Kidney glomerular epithelial cell (primary cell): ENCODE measurements at regions not wholly inside any gene's neighbourhood (a gene's known extent, or its start where the extent isn't known, plus 50 kb on each side); places are given as distances from the start of the nearest gene placed in this dataset.

Experiments
- DNase-seq: peaks from one replicate; lab custom pipeline; 2025; lab: John Stamatoyannopoulos, UW

DNA sequence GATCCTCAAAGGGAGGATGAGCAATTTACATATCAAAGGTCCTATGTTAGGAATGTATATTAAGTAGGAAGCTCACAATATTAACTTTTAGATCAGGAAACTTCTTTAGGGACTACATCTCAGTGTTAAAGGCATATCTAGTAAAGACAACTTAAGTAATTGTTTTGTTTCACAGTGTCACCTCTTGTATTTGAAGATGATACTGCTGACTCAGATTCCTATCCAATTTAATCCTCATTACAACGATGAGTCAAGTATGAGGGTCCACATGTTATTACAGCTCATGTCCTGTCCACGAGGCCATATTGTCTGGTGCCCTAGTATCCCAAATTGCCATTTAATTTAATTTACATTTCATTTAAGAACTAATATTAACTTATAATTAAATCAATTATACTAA lies 523.9 kb downstream of the CCDC85A start:
- no peak for DNase-seq

DNA sequence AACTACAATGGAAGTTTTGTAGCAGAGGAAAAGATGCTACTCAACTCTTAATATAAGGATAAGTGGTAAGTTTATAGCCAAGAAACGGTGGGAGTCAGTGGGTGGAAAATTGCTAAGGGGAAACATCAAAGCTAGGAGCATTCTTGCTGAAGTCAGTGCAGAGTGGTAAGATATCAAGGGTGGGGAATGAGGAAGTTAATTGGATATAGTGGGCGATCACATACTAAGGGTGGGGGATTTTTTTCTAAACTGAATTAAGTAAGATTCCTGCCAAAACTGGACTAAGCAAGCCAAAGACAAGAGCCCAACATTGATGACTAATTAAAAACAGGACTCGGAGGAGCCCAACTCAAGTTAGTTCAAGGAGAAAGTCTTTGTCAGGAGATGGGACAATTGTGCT lies 525.4 kb downstream of the CCDC85A start:
- no peak for DNase-seq

DNA sequence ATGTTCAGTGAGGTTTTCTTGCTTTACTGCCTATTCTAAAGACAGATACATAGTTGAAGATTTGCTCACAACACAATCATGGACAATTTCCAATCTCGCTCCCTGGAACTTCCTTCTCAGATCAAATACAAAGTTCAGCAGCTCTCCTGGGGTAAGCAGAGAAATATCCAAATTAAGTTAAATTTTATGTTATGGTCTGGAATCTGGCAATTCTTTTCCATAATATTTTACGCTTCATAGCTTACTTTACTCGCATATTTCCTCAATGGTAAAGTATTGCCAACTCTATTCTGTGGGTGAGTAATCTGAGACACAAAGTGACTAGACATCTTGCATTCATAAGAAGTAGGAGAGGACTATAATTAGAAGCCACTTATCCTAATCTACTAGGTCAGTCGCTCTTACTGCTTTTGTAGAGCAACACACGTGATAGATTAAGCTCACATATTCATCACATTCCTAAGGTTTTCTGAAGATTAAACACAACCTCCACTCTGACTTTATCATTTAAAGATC lies 529.4 kb downstream of the CCDC85A start:
- DNase-seq, result no peak

DNA sequence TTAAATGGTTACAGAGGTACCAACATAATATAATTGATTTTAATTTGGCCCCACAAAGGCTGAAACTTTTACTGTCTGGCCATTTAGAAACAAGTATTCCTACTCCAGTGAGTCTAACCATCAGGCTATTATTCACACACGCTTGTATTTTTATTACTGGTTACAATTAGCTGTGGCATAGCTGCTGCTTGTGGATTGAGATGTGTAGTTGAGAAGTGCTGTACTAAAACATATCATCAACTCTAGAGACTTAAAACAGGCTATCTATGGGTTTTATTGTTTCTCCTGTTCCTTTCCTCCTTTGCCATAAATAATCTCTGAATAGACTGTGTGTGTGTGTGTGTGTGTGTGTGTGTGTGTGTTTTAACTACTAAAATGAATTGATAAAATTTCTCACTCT lies 530.2 kb downstream of the CCDC85A start:
- no peak for DNase-seq

DNA sequence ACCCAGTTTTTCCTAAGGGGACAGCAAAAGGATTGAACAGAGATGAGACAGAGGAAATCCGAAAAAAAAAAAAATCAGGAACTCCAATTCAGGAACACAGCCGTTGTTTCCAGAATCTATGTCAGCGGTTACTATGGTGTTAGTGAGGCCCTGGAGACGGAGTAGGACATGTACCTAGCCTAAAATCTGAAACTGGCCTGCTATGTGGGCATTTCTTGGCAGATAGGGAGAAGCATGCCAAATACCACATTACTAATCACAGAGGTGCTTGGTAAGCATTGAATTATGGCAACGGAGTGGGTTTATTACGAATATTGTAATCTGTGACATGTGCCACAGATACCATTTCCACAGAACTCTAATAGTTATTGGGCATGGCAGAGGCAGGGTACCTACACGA lies 530.6 kb downstream of the CCDC85A start:
- DNase-seq, result no peak

DNA sequence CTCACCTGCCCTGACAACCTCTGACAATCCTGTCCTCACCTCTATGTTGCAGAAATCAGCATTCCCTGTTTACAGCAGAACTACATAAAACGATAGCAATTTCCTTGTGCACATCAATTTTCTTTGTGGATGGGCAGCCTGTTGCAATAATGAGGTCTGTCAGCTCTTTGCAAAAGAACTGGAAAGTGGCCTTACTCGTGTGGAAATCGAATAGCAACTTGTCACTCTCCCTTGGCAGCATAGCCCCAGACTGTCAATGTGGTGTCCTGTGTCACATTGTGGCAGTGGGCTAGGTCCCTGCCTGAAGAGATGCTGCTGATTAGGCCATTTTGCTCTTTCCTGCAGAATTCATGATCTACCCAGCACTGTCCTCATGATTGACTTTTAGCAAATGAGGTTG lies 531.9 kb downstream of the CCDC85A start:
- no peak for DNase-seq

DNA sequence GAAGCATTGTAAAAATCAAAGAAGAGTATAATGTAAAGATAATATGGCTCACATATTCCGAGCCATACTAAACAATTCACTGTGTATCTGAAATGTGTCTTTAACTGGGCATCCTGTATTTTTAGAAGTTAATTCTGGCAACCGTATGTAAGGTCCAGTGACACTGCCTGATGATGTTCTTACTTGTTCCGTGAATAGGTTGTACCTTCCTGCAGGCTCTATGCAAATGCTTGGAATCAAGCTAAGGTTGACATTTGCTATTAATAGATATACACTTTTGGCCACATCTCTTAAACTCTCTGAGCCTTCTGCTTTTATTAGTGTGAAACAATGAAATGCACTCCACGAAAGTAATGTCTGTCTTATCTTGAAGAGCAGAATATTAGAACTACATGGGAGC lies 534.6 kb downstream of the CCDC85A start:
- no peak for DNase-seq

DNA sequence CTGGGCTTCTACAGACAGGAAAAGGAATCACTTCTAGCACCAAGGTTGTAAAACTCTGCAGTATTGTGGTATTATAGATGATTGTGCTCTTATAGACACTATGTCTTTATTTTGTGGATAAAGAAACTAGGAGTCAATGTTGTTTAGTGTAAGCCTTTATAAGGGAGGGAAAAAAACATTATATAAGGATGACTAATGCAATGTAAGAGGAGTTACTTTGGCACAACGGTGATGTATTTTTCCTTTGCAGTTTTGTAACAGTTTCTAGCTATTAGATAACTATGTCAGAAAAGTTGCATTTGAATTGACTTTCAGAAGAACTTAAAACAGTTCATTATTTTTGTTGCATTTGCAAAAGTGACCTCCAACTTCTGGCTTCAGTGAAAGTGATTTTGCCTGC lies 545.4 kb downstream of the CCDC85A start:
- DNase-seq, result no peak

DNA sequence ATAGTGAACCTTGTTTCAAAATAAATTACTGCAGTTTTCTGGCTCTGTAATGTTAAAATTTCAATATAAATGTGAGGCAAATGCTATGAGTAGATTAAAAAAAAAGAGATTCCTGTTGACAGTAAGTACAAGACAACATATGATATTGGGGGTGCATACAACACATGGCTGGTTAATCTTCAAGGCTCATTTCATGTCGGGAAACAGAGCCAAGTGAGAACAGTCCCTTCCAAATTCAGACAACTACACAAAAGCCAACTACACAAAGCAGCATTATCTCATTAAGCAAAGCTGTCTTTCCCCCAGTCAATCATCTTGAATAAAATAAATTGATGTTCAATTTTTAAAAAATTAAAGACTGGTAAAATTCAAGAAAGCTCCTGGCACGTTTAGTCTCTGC lies 549.2 kb downstream of the CCDC85A start:
- no peak for DNase-seq

DNA sequence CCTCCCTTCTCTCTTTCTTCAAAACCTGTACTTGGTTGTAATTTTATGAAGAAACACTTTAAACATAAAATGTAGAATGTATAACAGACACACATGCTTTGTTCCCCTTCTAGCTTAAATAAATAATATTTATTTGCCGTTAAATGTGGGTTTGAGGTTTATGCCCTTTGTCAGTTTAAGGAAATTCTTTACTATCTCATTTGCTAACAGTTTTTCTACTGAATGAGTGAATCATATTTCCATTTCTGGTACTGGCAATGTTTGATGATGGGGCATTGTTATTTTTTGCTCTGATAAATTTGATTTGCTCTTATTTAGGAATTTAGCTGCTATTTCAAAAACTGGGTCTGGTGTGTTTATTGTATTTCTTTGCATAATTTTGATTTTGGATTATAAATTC lies 555.6 kb downstream of the CCDC85A start:
- DNase-seq, result no peak

DNA sequence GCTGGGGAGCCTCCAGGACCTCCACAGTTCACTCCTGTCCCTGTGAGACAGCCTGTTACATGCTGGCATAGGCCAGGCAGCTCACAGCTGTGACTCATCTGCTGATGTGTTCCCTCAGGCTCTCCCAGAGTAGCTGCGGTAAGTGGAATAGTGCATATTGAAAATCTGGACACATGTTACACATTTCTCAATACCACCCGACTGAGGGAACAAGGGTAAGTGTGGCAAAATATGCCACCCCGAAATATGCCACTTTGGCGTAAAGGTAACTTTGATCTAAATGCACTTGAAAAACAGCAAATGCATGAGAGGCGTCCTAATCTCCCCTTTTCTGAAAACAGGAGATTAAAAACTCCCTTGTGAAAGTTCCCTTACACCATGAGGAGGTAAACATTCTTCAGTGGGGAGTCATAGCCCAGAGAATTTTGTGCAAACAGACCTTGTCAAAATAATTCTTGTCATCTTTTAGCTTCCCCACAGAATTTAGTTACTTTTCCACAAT lies 557.9 kb downstream of the CCDC85A start:
- peak; percentile 85 for DNase-seq

DNA sequence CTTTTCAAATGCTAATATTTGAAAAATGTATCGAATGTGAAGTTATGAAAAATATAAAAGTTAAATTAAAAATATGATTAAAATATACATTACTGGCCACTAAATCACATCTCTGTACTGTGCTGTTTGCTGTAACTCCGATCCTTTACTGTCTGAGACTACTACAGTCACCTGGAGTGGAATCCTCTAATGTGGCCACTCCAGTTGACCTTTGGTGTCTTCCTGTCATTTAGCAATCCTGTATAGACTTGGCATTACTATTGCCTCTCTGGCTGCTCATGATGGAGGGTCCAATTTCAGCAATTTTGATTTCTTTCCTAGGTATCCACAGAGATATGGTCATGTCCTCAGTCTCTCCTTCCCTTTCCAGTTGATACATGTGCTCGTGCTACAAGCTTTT lies 560.0 kb downstream of the CCDC85A start:
- DNase-seq, result no peak

DNA sequence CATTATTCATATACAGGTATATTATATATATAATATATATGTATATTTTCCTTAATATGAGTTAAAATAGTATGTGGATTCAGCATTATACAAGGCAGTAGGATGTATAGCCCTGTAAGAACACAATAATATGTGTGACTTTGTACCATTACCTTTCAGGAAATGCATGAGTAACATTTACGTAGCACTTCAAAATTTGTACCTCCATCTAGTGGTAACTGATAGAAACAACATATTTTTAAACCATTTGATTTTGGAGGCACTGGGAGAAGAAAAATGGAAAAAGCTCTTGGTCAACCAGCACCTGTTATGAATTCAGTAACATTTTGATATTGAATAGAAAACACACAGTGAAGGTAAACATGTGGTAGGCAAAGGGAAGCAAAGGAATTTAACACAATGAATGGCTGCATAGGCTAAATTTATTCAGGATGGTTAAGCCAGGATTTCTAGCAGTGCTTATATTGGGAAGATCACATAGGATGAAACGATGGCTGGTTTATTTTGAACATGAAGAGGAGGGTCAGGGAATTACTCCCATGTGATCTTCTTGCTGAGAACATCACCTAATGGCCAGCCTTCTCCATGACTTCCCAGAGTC lies 565.5 kb downstream of the CCDC85A start:
- DNase-seq, result peak; percentile 29

DNA sequence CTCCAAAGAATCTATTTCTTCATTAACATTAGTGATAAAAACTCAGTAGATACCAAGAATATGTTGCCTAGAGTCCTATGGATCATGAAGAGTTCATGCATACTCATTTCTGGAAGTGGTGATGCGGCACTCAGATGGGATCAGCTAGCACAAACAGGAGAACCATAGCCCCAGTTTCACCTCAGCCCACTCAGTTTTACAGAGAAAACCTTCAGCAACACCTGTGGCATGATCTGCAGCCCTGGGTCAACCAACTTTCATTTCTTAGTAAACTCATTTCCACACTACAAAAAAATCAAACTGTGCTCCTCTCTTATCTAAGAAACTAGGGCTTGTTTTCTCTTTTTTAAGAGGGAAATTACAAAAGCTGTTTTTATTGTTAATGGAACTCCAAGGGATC lies 569.4 kb downstream of the CCDC85A start:
- no peak for DNase-seq

DNA sequence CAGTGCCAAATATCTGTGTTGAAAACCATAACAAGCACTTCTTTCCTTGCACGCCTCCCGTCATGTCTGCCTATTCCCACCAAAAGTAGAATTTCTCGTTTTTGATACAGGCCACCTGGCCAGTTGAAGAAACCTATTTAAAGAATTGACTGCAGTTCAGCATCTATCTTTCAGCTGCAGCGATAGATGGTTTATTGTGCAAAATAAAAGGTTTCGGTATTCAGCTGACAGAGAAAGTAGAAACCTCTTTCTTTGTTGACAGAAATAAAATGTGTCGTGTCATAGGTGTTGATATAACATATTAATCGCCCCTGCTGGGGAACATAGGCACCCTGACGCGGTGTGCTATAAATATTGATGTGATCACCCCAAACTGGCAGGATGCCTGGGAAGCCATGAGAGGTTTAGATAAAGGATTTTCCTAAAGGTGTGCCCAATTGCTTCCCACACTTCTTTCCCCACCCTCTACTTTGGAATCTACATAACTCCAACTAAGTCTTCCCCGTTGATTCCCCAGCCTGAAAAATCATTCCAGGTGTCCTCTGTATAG lies 570.4 kb downstream of the CCDC85A start:
- DNase-seq, result no peak

DNA sequence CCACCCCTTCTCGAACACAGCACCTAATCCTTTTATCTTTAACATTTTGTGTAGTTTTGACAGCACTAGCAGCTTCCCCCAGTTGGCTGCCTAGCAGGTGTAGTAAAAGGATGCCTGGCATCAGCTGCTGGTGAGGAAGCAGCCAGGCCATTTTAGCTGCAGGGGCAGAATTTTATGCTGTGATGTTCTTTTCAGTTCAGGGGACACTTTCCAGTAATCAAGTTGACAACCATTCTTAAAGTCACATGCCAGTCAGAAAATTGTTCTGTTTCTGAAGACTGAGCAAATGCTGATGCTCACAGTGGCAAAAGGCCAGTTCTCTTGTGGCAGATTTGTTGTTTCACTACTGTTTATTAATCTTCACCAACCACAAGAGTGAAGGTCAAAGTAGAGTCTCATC lies 570.8 kb downstream of the CCDC85A start:
- DNase-seq, result no peak

DNA sequence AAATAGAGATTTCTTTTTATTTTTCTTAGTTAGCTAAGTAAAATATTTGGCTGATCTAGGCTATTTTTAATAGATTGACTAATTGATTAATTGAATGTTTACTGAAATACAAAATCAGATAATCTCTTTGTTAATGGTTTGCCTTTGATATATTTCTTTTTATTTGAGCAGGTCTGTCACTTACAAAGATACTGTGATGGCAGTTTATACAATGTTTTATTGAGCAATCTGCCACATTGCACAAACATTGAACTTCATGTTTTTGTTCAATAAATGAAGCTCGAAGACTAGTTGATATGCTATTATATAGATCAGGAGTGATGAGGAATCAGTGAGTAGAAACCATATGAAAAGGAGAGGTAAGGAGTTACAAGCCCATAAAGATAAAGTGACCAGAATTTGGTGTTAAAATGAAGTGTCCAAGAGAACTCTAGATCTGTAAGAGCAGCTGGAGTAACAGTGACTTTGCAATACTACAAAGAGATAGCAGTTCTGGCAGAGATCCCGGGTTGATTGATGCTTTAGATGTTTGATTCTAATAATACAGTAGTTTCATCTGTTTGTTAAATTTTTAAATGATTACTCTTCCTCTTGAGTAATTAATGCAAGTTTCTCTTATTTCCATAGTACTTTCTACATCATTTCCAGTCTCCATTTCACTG lies 574.2 kb downstream of the CCDC85A start:
- no peak for DNase-seq

DNA sequence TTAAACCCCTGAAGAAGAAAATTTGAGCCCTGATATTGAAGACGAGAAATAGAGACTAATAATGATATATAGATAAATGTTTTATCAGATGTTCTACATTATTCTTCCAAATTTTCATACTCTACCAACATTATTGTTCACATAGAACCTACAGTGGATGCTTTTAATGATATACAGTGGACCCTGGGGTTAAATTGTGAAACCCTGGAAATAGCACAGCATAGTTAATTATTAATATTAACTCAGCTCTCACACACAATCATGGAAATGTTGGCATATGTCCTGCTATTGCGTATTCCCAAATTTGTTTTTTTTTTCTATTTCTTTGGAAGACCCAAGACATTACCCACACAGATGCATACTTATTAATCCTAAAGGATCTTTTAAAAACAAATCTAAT lies 579.9 kb downstream of the CCDC85A start:
- no peak for DNase-seq

DNA sequence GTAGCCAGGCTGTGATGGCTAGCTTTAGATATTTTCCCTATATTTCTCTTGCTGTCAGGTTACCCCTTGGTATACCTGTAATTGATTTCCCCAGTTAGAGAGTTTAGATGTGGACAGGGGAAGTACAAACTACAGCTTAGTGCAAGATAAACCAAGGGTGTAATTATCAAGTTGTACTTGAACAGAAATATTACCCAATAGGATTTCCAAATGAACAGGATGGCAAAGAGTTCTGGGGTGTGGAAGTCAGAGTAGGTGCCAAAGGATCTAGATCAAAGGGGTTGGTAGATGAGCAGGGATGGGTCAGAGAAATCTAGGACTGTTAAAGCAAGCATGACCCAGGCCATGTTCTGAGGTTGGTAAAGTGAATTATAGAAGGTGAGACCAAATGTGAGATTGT lies 585.2 kb downstream of the CCDC85A start:
- no peak for DNase-seq

DNA sequence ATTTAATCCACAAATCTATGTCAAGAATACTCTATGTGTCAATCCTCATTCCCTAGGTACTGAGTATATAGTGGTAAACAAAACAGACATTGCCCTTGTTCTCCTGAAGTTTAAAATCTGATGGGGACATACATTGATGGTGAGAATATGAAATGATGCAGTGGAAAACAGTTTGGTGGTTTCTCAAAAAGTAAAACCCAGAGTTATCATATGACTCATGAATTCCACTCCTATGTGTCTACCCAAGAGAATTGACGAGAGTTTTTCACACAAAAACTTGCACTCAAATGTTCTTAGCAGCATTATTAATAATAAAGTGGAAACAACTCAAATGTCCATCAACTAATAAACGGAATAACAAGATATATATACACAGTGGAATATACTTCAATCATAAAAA lies 586.7 kb downstream of the CCDC85A start:
- no peak for DNase-seq

DNA sequence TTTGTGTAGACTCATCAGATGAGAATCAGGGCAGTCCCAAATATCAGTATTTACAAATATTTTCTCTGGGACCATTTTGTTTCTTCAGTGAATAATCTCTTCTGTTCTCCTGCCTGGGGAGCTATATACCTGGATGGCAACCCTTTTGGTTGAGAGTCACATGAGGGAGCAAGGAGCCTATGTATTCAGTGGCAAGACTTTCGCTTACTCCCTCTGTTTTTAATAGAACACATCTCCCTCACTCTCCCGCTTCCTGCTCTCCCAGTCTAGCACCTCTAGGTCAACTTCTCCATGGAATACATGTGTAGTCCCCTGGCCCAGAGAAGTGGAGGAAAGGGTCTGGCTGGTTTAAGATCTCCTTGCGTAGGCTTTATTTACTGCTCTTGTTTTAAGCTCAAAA lies 600.3 kb downstream of the CCDC85A start:
- DNase-seq, result no peak

DNA sequence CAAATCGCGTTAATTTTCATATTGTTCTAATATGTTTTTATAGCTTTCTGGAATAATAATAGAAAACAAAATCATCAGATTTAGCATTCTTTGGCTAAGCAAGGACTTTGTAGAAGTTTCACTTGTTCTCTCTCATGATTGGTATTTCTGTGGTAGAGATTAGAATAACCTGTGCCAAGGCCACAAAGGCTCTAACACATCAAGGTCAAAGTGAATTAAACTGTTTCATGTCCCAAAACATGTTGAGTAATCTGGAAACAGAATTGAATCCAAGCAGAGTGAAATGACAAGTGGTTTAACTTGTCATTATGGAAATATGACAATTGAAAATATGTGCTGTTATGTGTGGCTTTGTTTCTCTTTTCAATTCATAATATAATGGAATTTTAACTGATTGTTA lies 617.4 kb downstream of the CCDC85A start:
- no peak for DNase-seq

DNA sequence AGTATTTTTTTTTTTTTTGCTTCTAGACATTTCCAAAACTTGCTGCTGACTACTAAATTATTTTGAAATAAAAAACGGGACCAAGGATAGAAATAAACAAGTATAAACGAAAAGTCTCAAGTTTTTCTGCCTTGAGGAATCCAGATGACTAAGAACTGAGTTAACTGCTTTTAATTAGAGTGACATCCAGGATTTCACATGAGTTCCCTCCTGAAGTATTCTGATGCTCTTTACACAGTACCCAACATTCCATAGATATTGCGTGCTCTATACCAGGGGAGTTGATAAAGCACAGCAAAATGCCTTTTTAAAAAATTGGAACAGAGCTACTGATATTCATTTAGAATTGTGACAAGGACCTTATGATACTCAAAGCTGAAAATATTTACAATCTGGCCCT lies 618.0 kb downstream of the CCDC85A start:
- no peak for DNase-seq

DNA sequence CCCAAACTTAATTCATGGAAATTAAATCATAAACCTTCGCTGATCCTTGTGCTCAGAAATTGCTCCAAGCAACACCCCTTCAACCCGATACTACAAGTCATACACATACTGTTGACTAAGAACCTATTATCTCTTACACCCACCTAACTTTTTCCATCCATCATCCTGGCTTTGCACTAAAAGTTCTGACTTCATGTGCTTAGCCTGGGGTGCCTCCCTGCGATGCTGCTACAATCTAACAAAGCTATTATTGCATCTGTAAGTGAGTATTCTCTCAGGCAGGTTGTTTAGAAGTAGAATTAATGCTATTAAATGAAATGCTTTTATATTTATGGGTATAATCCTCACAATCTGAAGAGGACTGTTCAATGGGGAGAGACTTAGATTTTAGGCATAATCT lies 619.8 kb downstream of the CCDC85A start:
- DNase-seq, result no peak
